Thoracic aorta (tissue), 2 donors: ENCODE measurements at regions not wholly inside any gene's neighbourhood (a gene's known extent, or its start where the extent isn't known, plus 50 kb on each side); places are given as distances from the start of the nearest gene placed in this dataset.

Source experiments
- ATAC-seq: fragments of 150-250 bp; one replicate; pipeline ENCODE4 v1.8.0; 2017; ENCODE audit warnings: low read depth; ENCODE audit not compliant: insufficient number of reproducible peaks, low FRiP score
- DNase-seq: peaks from one replicate; pipeline ENCODE4 v3.0.0-alpha.2; 2020; ENCODE audit warnings: low spot score
- H3K27ac ChIP-seq, 2 donors: fragments of 200-600 bp; sonication (generic); 1 replicate in 1 of 2; 2 replicates in 1 of 2; pipeline ENCODE4 v1.5.1; 2016; ENCODE audit warnings: mild to moderate bottlenecking in 2 of 2, moderate library complexity in 2 of 2
- H3K27me3 ChIP-seq: fragments of 200-600 bp; sonication (generic); replicated peaks from 2 replicates; pipeline ENCODE4 v1.6.0; 2016; ENCODE audit warnings: mild to moderate bottlenecking; ENCODE audit not compliant: insufficient read depth
- H3K36me3 ChIP-seq: fragments of 200-600 bp; sonication (generic); one replicate; pipeline ENCODE4 v1.5.1; 2016
- H3K4me1 ChIP-seq, 2 donors: fragments of 200-600 bp; sonication (generic); 1 replicate in 1 of 2; 2 replicates in 1 of 2; pipeline versions ENCODE4 v1.5.1 to v1.6.0; 2016; ENCODE audit warnings: low read depth in 2 of 2, mild to moderate bottlenecking in 1 of 2; ENCODE audit not compliant: control insufficient read depth in 1 of 2
- H3K4me3 ChIP-seq: fragments of 200-600 bp; sonication (generic); 2 replicates; pipeline ENCODE4 v1.5.1; 2016; ENCODE audit warnings: mild to moderate bottlenecking
- H3K9me3 ChIP-seq: fragments of 200-600 bp; sonication (generic); 2 replicates; pipeline ENCODE4 v1.5.1; 2016
- CTCF ChIP-seq: fragments of 200-600 bp; sonication (generic); IDR thresholded peaks from one replicate; pipeline ENCODE4 v1.5.1; 2019; ENCODE audit warnings: antibody characterized with exemption

GRCh38 chr6:128606611-128607010 lies 86.2 kb upstream of the PTPRK start:
- Histone ChIP-seq H3K36me3 (no peaks in the 10 kb centered on the region), H3K4me1 (no peaks in the 10 kb centered on the region), H3K4me3 (no peak overlapping the region), H3K9me3 (no peaks in the 10 kb centered on the region), H3K27ac (no peak overlapping the region), H3K27me3 (no peaks in the 10 kb centered on the region)
- no peak for TF ChIP-seq CTCF
- ATAC-seq = no peak
- no peak for DNase-seq

- no peaks in the 10 kb centered on the region for H3K36me3 ChIP-seq
- H3K27ac ChIP-seq = no peak overlapping the region
- ATAC-seq (no peak), DNase-seq (no peak)
- no peak overlapping the region for H3K4me3 ChIP-seq
- no peak for TF ChIP-seq CTCF
- H3K4me1 ChIP-seq = no peaks in the 10 kb centered on the region
- H3K9me3 ChIP-seq = no peaks in the 10 kb centered on the region
- no peaks in the 10 kb centered on the region for H3K27me3 ChIP-seq
These were observed 85.6 kb upstream of the PTPRK start for GRCh38 chr6:128605961-128606360.

GRCh38 chr6:128601060-128601459 lies 80.7 kb upstream of the PTPRK start:
- no peak for DNase-seq
- no peak for TF ChIP-seq CTCF
- Histone ChIP-seq H3K9me3 (no peaks in the 10 kb centered on the region), H3K4me3 (no peak overlapping the region), H3K4me1 (no peaks in the 10 kb centered on the region), H3K27ac (no peak overlapping the region), H3K36me3 (no peaks in the 10 kb centered on the region), H3K27me3 (no peaks in the 10 kb centered on the region)
- ATAC-seq = no peak

- H3K27ac ChIP-seq = no peak overlapping the region
- no peaks in the 10 kb centered on the region for H3K27me3 ChIP-seq
- ATAC-seq (no peak), DNase-seq (no peak)
- H3K4me3 ChIP-seq = no peak overlapping the region
- H3K9me3 ChIP-seq = no peaks in the 10 kb centered on the region
- no peak for TF ChIP-seq CTCF
- H3K36me3 ChIP-seq = no peaks in the 10 kb centered on the region
- H3K4me1 ChIP-seq = peaks cover 0 to 4% of the 10 kb centered on the region in 2 donors
These were observed 80.1 kb upstream of the PTPRK start for GRCh38 chr6:128600397-128600951.

- Histone ChIP-seq H3K36me3 (no peaks in the 10 kb centered on the region), H3K4me1 (peaks cover 0 to 8% of the 10 kb centered on the region in 2 donors), H3K9me3 (no peaks in the 10 kb centered on the region), H3K27ac (no peak overlapping the region), H3K4me3 (no peak overlapping the region), H3K27me3 (no peaks in the 10 kb centered on the region)
- TF ChIP-seq CTCF = no peak
- ATAC-seq (no peak), DNase-seq (no peak)
These were observed 78.6 kb upstream of the PTPRK start for GRCh38 chr6:128599036-128599435.
